GM18861 (cell line): ENCODE measurements at regions not wholly inside any gene's neighbourhood (a gene's known extent, or its start where the extent isn't known, plus 50 kb on each side); places are given as distances from the start of the nearest gene placed in this dataset.
"Not testable (repeated sequence)": the region's sequence is repeated elsewhere in the genome, so short reads cannot be mapped to it uniquely, and the experiment has no call there.

Experiments used
- ATAC-seq: cut with Tn5 transposase; IDR thresholded peaks from one replicate; pipeline ENCODE4 v1.9.1; 2021; ENCODE audit not compliant: unreplicated experiment

- no peak for ATAC-seq
Observed at GRCh38 chr4:95779447-95779846, 60.4 kb upstream of the PDHA2 start.

DNA sequence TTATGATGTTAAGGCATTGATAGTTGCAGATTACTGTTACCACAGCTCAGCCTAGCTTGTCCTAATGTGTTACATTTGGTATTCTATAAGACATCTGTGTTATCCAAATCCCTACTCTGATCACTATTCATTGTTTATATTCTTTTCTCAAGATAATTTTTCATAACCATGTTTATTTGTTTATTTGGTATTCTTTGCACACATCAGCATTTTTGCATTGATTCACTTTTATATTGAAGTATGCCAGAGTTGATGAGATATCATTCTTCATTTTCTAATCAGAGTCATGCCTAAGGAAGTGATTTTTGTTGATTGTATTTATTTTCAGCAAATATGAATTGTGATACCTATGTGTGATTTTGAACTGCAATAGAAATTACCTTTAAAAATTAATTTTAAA lies 61.2 kb upstream of the PDHA2 start:
- ATAC-seq = no peak

- ATAC-seq = not testable (repeated sequence)
Observed at GRCh38 chr4:95770605-95771004, 69.3 kb upstream of the PDHA2 start.

DNA sequence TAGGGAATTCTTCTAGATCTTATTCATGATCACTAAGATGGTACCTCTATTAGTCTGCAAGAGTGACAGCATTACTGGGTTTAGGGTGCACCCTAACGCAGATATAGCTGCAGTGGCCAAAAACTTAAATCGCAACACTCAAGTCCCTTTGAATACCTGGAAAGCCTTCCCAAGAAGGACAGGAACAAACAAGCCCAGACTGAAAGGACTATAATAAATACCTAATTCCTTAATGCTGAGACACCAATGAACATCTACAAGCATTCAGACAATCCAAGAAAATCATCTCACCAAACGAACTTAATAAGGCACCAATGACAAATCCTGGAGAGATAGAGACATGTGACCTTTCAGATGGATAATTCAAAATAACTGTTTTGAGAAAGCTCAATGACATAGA lies 74.9 kb upstream of the PDHA2 start:
- no peak for ATAC-seq

DNA sequence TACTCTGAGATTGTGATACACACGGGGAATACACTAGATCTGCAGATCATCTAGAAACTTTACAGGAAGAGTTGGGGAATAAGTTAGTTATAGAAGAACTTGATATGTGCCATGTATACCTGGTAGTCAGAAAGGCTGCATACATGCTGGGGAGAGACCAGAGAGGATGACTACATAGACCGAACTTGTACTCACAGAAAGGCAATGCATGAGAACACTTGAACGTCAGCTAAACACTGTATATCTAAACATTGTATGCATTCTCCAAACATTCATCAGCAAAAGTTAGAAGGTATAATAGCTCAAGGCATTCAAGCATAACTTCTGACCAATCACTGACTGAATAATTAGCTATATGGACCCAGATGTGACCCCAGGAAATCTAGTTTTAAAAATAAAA lies 78.0 kb upstream of the PDHA2 start:
- ATAC-seq = no peak

- no peak for ATAC-seq
Observed at GRCh38 chr4:95761426-95761825, 78.5 kb upstream of the PDHA2 start.

GRCh38 chr4:95760646-95761045 lies 79.2 kb upstream of the PDHA2 start:
- ATAC-seq = not testable (repeated sequence)

- ATAC-seq = no peak
Observed at GRCh38 chr4:95758001-95758400, 81.9 kb upstream of the PDHA2 start.

- ATAC-seq = no peak
Observed at GRCh38 chr4:95754667-95755066, 85.2 kb upstream of the PDHA2 start.

- no peak for ATAC-seq
Observed at GRCh38 chr4:95749204-95749603, 90.7 kb upstream of the PDHA2 start.

DNA sequence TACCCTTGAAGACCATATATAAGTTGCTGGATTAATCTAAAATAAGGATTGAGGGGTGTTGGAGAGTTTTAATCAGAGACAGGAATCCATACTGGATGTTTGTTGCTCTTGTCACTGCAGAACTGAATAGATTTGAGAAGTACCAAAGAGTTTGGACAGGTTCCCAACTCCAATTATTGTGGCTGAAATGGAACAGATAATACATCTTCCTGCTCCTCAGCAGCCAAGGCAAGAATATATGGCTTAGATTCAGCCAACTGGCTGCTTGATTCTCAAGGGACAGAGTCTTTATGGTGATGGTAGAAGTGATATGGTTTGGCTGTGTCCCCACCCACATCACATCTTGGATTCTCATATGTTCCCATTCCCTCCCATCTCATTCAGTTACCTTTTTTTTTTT lies 97.0 kb upstream of the PDHA2 start:
- no peak for ATAC-seq

DNA sequence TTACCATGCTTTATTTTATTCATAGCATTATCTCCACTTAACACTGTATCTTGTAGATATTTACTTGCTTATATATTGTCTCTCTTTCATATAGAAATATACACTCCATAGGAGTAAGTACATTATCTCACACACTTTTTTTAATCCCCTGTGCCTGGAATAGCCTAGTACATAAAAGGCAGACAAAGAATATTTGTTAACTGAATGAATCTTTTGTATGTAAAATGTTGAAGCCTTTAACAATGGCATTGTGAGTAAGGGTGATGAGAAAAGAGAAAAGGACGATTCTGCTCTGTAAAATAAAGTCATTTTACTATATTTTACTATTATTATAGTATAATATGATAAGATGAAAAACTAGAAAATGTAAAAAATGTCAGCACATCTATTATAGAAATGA lies 97.7 kb upstream of the PDHA2 start:
- ATAC-seq = no peak

GRCh38 chr4:95732061-95732460 lies 107.8 kb upstream of the PDHA2 start:
- no peak for ATAC-seq

- no peak for ATAC-seq
Observed at GRCh38 chr4:95729596-95729995, 110.3 kb upstream of the PDHA2 start.

- no peak for ATAC-seq
Observed at GRCh38 chr4:95728145-95728544, 111.7 kb upstream of the PDHA2 start.

- ATAC-seq = no peak
Observed at GRCh38 chr4:95715830-95716229, 124.1 kb upstream of the PDHA2 start.

GRCh38 chr4:95714571-95714970 lies 125.3 kb upstream of the PDHA2 start:
- ATAC-seq = no peak

- ATAC-seq = no peak
Observed at GRCh38 chr4:95705323-95705722, 134.6 kb upstream of the PDHA2 start.

DNA sequence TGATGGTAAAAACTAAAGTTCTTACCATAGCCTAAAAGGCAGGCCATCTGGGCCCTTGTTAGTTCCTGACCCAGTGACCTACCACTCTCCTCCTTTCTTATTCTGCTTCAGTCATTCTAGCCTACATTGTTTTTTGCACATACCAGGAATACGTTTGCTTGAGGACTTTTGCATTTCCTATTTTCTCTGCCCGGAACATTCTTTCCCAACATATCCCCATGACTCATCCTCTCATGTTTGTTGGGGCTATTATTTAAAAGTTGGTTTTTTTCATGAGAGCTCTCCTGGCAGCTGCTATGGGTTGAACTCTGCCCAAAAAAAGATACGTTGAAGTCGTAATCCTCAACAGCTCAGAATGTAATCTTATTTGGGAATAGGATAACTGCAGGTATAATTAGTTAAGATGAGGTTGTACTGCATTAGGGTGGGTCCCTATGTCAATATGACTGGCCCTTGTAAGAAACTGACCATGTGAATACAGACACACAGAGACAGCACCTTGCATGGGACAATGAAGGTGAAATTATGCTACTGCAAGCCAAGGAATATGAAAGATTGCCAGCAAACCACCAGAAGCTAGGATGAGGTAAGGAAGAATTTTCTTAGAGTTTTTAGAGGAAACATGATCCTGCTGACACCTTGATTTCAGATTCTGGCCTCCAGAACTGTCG lies 138.3 kb upstream of the PDHA2 start:
- no peak for ATAC-seq

GRCh38 chr4:95694411-95694810 lies 145.5 kb upstream of the PDHA2 start:
- ATAC-seq = no peak

GRCh38 chr4:95693594-95693993 lies 144.8 kb upstream of the UNC5C start:
- ATAC-seq = no peak

GRCh38 chr4:95676190-95676589 lies 127.4 kb upstream of the UNC5C start:
- no peak for ATAC-seq

DNA sequence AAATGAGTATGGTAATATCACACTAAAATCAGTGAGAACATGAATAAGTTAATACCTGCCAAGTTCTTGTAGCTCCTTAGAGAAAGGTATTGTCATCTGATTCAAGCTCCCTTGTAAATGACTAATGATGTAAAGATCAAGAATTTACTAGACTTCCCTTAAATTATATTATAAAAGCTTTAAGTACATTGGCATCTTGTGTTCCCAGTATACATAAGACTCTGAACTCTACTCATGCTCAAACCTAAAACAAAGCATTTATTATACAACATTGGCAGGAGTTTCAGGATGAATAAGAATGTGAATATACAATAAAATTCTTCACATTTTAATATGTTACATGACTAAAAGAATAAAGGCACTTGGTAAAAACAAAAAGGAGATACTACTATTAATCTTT lies 126.8 kb upstream of the UNC5C start:
- no peak for ATAC-seq
